GM20000 (cell line): ENCODE measurements at regions not wholly inside any gene's neighbourhood (a gene's known extent, or its start where the extent isn't known, plus 50 kb on each side); places are given as distances from the start of the nearest gene placed in this dataset.

ENCODE experiments used
- DNase-seq: peaks from one replicate; pipeline ENCODE4 v3.0.0; 2012; ENCODE audit warnings: low spot score
- TF ChIP-seq, protein P1 (sequence below): IDR thresholded peaks from 2 replicates; pipeline ENCODE4 v1.5.1; 2012; ENCODE audit warnings: mild to moderate bottlenecking, control low read depth; ENCODE audit errors: extremely low read depth, missing control alignments

GRCh38 chr21:27157097-27157496, 190.2 kb upstream of the ADAMTS5 start:
- TF ChIP-seq, protein P1, sequence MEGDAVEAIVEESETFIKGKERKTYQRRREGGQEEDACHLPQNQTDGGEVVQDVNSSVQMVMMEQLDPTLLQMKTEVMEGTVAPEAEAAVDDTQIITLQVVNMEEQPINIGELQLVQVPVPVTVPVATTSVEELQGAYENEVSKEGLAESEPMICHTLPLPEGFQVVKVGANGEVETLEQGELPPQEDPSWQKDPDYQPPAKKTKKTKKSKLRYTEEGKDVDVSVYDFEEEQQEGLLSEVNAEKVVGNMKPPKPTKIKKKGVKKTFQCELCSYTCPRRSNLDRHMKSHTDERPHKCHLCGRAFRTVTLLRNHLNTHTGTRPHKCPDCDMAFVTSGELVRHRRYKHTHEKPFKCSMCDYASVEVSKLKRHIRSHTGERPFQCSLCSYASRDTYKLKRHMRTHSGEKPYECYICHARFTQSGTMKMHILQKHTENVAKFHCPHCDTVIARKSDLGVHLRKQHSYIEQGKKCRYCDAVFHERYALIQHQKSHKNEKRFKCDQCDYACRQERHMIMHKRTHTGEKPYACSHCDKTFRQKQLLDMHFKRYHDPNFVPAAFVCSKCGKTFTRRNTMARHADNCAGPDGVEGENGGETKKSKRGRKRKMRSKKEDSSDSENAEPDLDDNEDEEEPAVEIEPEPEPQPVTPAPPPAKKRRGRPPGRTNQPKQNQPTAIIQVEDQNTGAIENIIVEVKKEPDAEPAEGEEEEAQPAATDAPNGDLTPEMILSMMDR, result no peak
- no peak for DNase-seq

- TF ChIP-seq, protein P1, result no peak
- DNase-seq, result no peak
Measured at GRCh38 chr21:27156666-27157065, 189.8 kb upstream of the ADAMTS5 start.

DNA sequence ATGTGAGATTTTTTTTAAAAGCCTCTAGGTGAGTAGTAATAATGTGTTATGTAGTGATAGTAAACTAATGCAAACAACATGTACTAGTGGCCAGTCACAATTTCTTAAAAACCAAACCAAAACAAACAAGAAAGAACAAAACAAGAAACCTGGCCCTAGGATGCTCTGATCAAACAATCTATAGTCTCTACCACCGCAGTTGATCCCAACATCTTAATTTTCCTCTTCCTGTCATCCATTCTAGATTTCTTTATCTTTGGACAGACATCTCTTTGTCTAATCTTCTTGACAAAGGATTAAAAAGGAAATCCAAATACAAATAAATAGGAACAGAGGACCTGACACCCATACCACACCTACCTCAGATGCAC, 188.2 kb upstream of the ADAMTS5 start:
- no peak for DNase-seq
- TF ChIP-seq, protein P1, result no peak

DNA sequence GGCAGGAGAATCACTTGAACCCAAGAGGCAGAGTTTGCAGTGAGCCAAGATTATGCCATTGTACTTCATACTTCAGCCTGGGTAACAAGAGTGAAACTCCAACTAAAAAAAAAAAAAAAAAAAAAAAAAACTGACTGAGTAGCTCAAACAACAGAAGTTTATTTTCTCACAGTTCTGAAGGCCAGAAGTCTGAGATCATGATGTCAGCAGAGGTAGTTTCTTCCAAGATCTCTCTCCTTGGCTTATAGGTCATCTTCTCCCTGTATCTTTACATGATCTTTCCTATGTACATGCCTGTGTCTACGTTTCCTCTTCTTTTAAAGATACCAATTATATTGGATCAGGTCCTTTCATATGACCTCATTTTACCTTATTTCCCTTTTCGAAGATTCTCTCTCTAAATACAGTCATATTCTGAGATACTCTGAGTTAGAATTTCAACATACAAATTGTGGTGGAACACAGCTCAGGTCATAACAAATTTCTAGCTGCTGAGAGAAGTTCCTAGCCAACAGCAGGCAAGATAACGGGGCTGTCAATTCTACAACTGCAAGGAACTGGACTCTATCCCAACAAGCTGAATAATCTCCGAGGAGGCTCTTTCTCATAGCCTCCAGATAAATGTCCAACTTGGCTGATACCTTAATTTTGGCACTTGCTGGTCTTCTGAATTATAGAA, 187.7 kb upstream of the ADAMTS5 start:
- DNase-seq, result no peak
- TF ChIP-seq, protein P1, result no peak

DNA sequence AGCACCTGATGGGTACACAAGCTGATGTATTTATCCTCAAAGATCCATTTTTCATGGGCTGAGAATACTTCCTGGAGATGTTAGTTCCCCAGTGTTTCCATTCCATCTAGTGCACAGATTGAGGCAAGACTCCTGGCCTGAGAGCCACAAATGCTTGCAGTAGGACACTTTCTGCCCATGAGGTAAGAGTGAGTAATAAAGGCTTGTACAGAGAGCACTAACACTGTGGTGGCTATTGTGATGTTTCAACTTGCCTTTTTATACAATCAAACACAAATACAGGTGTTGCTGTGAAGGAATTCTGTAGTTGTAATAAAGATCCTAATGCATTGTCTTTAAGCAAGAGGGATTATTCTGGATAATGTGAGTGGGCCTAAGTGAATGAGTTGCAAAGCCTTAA, 186.1 kb upstream of the ADAMTS5 start:
- no peak for DNase-seq
- TF ChIP-seq, protein P1, result no peak

DNA sequence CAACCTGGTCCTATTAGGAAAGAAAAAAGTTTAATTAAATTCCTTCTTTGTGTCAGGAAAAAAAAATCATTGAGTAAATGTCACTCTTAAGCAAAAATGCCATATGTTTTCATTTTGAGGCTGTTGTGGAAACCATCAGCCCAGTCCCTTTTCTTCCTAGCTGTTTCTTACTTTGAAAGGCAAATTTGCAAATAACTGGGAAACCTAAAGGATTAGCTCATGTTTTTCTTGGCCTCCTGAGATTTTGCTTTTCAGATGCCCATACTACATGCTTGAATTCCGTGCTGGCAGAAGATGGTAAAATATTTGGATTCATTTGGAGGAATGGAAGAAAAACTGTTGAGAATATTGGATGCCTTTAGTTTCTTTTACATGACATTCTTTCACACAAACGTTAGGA, 182.1 kb upstream of the ADAMTS5 start:
- DNase-seq, result no peak
- TF ChIP-seq, protein P1, result no peak

DNA sequence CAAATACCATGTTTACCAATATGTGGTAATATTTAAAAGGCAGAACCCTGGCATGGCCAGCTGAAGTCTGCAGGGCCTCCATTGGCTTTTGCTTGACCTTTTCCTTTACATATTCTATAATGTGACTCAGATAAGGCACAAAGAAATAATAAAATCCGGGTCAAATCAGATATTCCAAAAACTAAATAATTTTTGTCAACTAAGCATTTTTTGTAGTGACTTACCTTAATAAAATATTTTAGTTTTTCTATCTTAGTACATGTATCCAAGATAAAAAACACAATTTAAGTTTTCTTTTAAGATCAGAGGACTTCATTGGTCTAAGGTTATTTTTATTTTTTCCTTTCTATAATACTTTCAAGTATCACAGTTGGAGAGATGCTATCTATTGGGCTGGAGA, 179.4 kb upstream of the ADAMTS5 start:
- TF ChIP-seq, protein P1, result no peak
- DNase-seq, result no peak
